ENCODE measurements at regions not wholly inside any gene's neighbourhood (a gene's known extent, or its start where the extent isn't known, plus 50 kb on each side); places are given as distances from the start of the nearest gene placed in this dataset.

DNA sequence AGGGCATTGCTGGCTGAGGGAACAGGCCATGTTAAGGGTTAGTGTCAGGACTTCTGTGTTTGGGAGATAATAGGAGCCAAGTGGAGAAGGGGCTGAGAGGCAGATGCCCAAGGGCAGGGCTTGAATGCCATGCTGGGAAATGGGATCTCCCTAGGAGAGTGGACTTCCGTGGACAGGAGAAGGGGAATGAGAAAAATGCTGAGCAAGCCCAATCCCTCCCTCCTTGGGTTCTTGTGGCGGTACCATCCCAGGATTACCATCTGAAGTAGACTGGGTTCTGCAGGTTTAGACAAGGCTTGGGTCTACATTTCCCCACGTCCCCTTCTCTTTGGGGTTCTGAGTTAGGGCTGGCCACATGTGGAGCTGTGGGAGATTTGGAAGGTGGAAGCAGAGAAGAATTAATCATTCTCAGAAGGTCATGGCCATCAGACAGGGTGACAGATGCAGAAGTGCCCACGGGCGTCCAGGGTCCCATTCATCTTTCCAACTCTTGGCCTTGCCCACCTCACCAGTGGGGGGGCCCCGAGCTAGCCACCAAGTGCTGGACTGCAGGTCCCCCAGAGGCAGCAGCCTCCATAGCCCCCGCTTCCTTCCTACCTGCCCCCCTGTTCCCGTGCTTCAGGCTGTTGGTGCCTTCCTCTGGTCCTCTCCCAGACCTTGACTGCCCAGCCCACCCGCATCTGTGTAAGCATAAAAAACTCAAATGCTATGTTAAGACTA lies 354.8 kb downstream of the RPS24 start:
- TF ChIP-seq, protein P1, sequence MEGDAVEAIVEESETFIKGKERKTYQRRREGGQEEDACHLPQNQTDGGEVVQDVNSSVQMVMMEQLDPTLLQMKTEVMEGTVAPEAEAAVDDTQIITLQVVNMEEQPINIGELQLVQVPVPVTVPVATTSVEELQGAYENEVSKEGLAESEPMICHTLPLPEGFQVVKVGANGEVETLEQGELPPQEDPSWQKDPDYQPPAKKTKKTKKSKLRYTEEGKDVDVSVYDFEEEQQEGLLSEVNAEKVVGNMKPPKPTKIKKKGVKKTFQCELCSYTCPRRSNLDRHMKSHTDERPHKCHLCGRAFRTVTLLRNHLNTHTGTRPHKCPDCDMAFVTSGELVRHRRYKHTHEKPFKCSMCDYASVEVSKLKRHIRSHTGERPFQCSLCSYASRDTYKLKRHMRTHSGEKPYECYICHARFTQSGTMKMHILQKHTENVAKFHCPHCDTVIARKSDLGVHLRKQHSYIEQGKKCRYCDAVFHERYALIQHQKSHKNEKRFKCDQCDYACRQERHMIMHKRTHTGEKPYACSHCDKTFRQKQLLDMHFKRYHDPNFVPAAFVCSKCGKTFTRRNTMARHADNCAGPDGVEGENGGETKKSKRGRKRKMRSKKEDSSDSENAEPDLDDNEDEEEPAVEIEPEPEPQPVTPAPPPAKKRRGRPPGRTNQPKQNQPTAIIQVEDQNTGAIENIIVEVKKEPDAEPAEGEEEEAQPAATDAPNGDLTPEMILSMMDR (IDR thresholded peaks at IDR 0.05; ENCODE audit: unreplicated experiment) = no peak
- no peaks in the 10 kb centered on the region for H3K4me1 Mint-ChIP-seq (ENCODE audit: low read depth, unreplicated experiment)
- H3K4me3 Mint-ChIP-seq (ENCODE audit: low read depth, unreplicated experiment) = no peak overlapping the region
- intact Hi-C loops (cut with micrococcal nuclease; ENCODE audit: unreplicated experiment) = no loop called here
- no TSS peak for BruUV-seq (replicated peaks)
- no peak overlapping the region for H3K27ac Mint-ChIP-seq (ENCODE audit: unreplicated experiment)
- no peaks in the 10 kb centered on the region for H3K9me3 Mint-ChIP-seq (ENCODE audit: low read depth, unreplicated experiment)
- DNase-seq = no peak
- CTCF ChIA-PET = no interaction called here
- no peaks in the 10 kb centered on the region for H3K36me3 Mint-ChIP-seq (ENCODE audit: insufficient read depth, unreplicated experiment)
- no peaks in the 10 kb centered on the region for H3K27me3 Mint-ChIP-seq (ENCODE audit: unreplicated experiment)

DNA sequence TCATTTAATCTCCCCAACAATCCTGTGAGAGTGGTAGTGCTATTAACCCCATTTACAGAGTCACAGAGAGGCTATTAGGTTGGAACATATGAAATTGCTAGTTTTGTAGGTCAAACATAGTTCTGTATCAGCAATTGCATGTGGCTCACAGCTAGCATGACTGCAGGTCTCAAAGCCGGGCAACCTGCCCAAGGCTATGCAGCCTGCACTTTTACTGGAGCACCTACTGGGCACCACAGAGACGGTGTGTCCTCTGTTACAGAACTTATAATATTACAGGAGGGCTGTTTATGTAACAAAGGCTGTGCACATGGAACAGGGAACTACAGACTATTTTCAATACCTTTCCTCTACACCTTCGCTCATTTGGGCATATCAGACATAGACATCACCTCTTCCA lies 355.8 kb downstream of the RPS24 start:
- Mint-ChIP-seq H3K4me3 (ENCODE audit: low read depth, unreplicated experiment) (no peak overlapping the region), H3K27me3 (ENCODE audit: unreplicated experiment) (no peaks in the 10 kb centered on the region), H3K9me3 (ENCODE audit: low read depth, unreplicated experiment) (no peaks in the 10 kb centered on the region), H3K27ac (ENCODE audit: unreplicated experiment) (no peak overlapping the region), H3K4me1 (ENCODE audit: low read depth, unreplicated experiment) (no peaks in the 10 kb centered on the region), H3K36me3 (ENCODE audit: insufficient read depth, unreplicated experiment) (no peaks in the 10 kb centered on the region)
- CTCF ChIA-PET = no interaction called here
- DNase-seq = no peak
- BruUV-seq (replicated peaks) = no TSS peak
- intact Hi-C loops (cut with micrococcal nuclease; ENCODE audit: unreplicated experiment) = no loop called here
- TF ChIP-seq, protein P1 (IDR thresholded peaks at IDR 0.05; ENCODE audit: unreplicated experiment) = no peak

DNA sequence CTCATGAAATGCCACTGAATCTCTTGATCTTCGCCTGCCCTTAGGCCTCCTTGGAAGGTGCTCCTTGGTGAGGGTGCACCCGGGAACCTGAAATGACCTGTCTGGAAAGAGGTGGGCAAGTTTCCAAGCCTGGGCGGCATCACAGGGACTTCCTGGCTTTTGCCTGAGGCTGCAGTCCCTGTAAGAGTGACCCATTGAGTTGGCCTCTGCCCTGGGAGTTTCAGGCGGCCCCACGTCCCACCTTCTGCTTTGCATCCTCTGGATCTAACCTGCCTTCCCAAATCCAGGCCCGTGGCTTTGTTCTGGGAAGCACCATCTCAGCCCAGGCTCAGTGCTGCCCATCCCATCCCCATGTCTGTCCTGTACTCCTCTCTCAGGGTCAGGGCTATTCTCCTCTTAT lies 356.4 kb downstream of the RPS24 start:
- Mint-ChIP-seq H3K4me1 (ENCODE audit: low read depth, unreplicated experiment) (no peaks in the 10 kb centered on the region), H3K4me3 (ENCODE audit: low read depth, unreplicated experiment) (no peak overlapping the region), H3K36me3 (ENCODE audit: insufficient read depth, unreplicated experiment) (no peaks in the 10 kb centered on the region), H3K27ac (ENCODE audit: unreplicated experiment) (no peak overlapping the region), H3K27me3 (ENCODE audit: unreplicated experiment) (no peaks in the 10 kb centered on the region), H3K9me3 (ENCODE audit: low read depth, unreplicated experiment) (no peaks in the 10 kb centered on the region)
- intact Hi-C loops (cut with micrococcal nuclease; ENCODE audit: unreplicated experiment) = no loop called here
- BruUV-seq (replicated peaks) = no TSS peak
- TF ChIP-seq, protein P1 (IDR thresholded peaks at IDR 0.05; ENCODE audit: unreplicated experiment) = no peak
- DNase-seq = no peak
- CTCF ChIA-PET = no interaction called here

DNA sequence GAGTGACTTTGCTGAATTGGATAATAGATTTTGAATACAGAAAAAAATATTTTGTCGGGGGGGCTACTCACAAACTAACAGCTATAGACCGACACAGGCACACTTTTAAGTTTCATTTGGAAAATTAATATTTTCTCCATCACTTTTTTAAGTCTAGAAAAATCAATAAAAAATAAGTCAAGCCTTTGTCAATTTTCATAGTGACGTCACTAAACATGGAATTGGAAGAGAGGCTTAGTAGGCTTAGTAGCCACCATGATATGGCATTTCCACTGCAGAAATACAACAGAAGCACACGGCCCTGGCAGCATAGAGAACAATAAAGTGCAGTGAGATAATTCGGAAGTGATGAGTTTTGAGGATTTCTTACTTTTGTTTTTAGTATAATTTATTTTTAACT lies 357.2 kb downstream of the RPS24 start:
- H3K36me3 Mint-ChIP-seq (ENCODE audit: insufficient read depth, unreplicated experiment) = no peaks in the 10 kb centered on the region
- intact Hi-C loops (cut with micrococcal nuclease; ENCODE audit: unreplicated experiment) = no loop called here
- no peaks in the 10 kb centered on the region for H3K4me1 Mint-ChIP-seq (ENCODE audit: low read depth, unreplicated experiment)
- CTCF ChIA-PET = no interaction called here
- H3K27me3 Mint-ChIP-seq (ENCODE audit: unreplicated experiment) = no peaks in the 10 kb centered on the region
- H3K9me3 Mint-ChIP-seq (ENCODE audit: low read depth, unreplicated experiment) = no peaks in the 10 kb centered on the region
- no peak overlapping the region for H3K27ac Mint-ChIP-seq (ENCODE audit: unreplicated experiment)
- TF ChIP-seq, protein P1 (IDR thresholded peaks at IDR 0.05; ENCODE audit: unreplicated experiment) = no peak
- no peak for DNase-seq
- no peak overlapping the region for H3K4me3 Mint-ChIP-seq (ENCODE audit: low read depth, unreplicated experiment)
- BruUV-seq (replicated peaks) = no TSS peak
